ENCODE measurements at regions not wholly inside any gene's neighbourhood (a gene's known extent, or its start where the extent isn't known, plus 50 kb on each side); places are given as distances from the start of the nearest gene placed in this dataset.

DNA sequence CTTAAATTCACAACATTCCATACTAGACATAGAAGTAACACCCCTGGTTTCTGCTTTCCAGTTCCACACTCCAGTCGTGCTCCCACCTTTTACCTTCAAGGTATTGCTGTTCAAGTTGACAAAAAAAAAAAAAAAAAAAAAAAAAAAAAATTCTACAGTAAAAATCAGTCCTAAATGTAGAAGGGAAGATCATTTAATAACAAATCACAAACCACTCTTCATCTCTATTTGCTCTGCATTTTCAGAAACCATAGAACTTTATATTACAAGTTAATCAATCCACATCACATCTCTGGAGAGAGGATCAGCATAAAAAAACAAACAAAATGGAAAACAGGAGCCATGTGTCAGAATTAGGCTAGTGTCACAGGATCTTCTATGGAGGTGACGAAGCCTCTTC, 206.3 kb upstream of the KLF14 start:
- peak overlapping the region in 1 of 2 donors; percentile 85 for H3K4me3 Mint-ChIP-seq
- peak overlapping the region in 2 of 7 donors; percentile 93 to 95 for H3K27ac Mint-ChIP-seq
- DNase-seq: no peak
- Histone ChIP-seq H3K9ac (ENCODE audit: insufficient read depth, low read length, poor library complexity, severe bottlenecking) (no peak overlapping the region), H2AFZ (ENCODE audit: insufficient read depth, low read depth, low read length, poor library complexity, severe bottlenecking) (no peak overlapping the region), H3K9me3 (replicated peaks in 1 of 2; ENCODE audit: control insufficient read depth in 1 of 2, insufficient read depth in 1 of 2, low read length in 2 of 2) (no peaks in the 10 kb centered on the region), H3K4me3 (replicated peaks in 1 of 3; ENCODE audit: low read depth in 2 of 3, low read length in 3 of 3) (peak overlapping the region in 2 of 3 experiments; percentile 52 to 69), H3K4me1 (ENCODE audit: control insufficient read depth in 1 of 2, insufficient read depth in 2 of 2, low read length in 2 of 2) (peaks cover 5 to 19% of the 10 kb centered on the region in 2 donors), H4K20me1 (ENCODE audit: insufficient read depth, low read length) (peaks cover 5% of the 10 kb centered on the region), H3K79me2 (ENCODE audit: insufficient read depth, low read length) (peaks cover 8% of the 10 kb centered on the region), H3K27ac (ENCODE audit: low read depth in 1 of 2, low read length in 2 of 2) (no peak overlapping the region), H3K27me3 (ENCODE audit: control insufficient read depth in 2 of 2, insufficient read depth in 2 of 2, low read length in 2 of 2) (no peaks in the 10 kb centered on the region), H3K4me2 (replicated peaks; ENCODE audit: extremely low read depth, low read length, poor library complexity, severe bottlenecking) (peak overlapping the region; percentile 49), H3K36me3 (replicated peaks in 1 of 2; ENCODE audit: control insufficient read depth in 1 of 2, insufficient read depth in 2 of 2, low read length in 2 of 2) (peaks cover 0 to 12% of the 10 kb centered on the region in 2 donors)
- H3K27me3 Mint-ChIP-seq (ENCODE audit: low read depth in 3 of 3): peaks cover 0 to 2% (median 0%) of the 10 kb centered on the region in 3 donors
- no peaks in the 10 kb centered on the region for H3K9me3 Mint-ChIP-seq
- H3K36me3 Mint-ChIP-seq: peaks cover 30 to 51% of the 10 kb centered on the region in 2 donors
- WGBS (ENCODE audit: insufficient coverage): no CpG with 5 or more reads among the region's 2 CpGs
- intact Hi-C loops (cut with micrococcal nuclease): loop anchor here in 1 of 2 donors (5.0 kb wide), 1 partner anchor 38 kb away; no protein-coding TSS in a partner anchor
- TF ChIP-seq, protein P1, sequence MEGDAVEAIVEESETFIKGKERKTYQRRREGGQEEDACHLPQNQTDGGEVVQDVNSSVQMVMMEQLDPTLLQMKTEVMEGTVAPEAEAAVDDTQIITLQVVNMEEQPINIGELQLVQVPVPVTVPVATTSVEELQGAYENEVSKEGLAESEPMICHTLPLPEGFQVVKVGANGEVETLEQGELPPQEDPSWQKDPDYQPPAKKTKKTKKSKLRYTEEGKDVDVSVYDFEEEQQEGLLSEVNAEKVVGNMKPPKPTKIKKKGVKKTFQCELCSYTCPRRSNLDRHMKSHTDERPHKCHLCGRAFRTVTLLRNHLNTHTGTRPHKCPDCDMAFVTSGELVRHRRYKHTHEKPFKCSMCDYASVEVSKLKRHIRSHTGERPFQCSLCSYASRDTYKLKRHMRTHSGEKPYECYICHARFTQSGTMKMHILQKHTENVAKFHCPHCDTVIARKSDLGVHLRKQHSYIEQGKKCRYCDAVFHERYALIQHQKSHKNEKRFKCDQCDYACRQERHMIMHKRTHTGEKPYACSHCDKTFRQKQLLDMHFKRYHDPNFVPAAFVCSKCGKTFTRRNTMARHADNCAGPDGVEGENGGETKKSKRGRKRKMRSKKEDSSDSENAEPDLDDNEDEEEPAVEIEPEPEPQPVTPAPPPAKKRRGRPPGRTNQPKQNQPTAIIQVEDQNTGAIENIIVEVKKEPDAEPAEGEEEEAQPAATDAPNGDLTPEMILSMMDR (IDR thresholded peaks at IDR 0.05): no peak
- peaks cover 32% of the 10 kb centered on the region for H3K4me1 Mint-ChIP-seq

DNA sequence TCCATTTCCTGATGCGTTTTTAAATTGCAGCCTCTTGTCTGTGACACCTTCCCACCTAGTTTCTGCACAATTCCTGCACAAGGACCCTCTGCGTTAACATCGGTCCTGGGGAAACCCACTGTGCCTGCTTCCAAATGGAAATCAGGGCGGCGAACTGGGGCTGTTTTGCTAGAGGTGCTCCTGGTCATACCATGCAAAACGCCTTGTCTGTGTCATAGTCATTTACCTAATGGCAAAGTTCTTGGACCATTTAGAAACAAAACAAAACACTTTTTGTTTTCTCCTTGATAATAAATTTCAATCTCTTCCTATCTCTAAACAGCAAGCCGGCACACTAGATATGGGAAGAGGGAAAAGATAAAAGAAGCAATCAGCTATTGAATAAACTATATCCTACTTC, 206.9 kb upstream of the KLF14 start:
- peaks cover 5% of the 10 kb centered on the region for H4K20me1 ChIP-seq (ENCODE audit: insufficient read depth, low read length)
- H3K36me3 ChIP-seq (replicated peaks in 1 of 2; ENCODE audit: control insufficient read depth in 1 of 2, insufficient read depth in 2 of 2, low read length in 2 of 2): peaks cover 0 to 11% of the 10 kb centered on the region in 2 donors
- peak overlapping the region; percentile 25 to 69 (median 52) for H3K4me3 ChIP-seq (replicated peaks in 1 of 3; ENCODE audit: low read depth in 2 of 3, low read length in 3 of 3)
- H3K27me3 ChIP-seq (ENCODE audit: control insufficient read depth in 2 of 2, insufficient read depth in 2 of 2, low read length in 2 of 2): no peaks in the 10 kb centered on the region
- no peaks in the 10 kb centered on the region for H3K9me3 ChIP-seq (replicated peaks in 1 of 2; ENCODE audit: control insufficient read depth in 1 of 2, insufficient read depth in 1 of 2, low read length in 2 of 2)
- H3K36me3 Mint-ChIP-seq: peaks cover 30 to 52% of the 10 kb centered on the region in 2 donors
- no peak for DNase-seq
- H3K27ac ChIP-seq (ENCODE audit: low read depth in 1 of 2, low read length in 2 of 2): peak overlapping the region in 1 of 2 donors; percentile 94
- H3K4me2 ChIP-seq (replicated peaks; ENCODE audit: extremely low read depth, low read length, poor library complexity, severe bottlenecking): peak overlapping the region; percentile 49
- H3K4me1 ChIP-seq (ENCODE audit: control insufficient read depth in 1 of 2, insufficient read depth in 2 of 2, low read length in 2 of 2): peaks cover 5 to 19% of the 10 kb centered on the region in 2 donors
- H3K9ac ChIP-seq (ENCODE audit: insufficient read depth, low read length, poor library complexity, severe bottlenecking): peak overlapping the region; percentile 47
- intact Hi-C loops (cut with micrococcal nuclease): loop anchor here in 1 of 2 donors (5.0 kb wide), 1 partner anchor 39 kb away; no protein-coding TSS in a partner anchor
- no peaks in the 10 kb centered on the region for H3K9me3 Mint-ChIP-seq
- TF ChIP-seq, protein P1 (IDR thresholded peaks at IDR 0.05): no peak
- no peak overlapping the region for H2AFZ ChIP-seq (ENCODE audit: insufficient read depth, low read depth, low read length, poor library complexity, severe bottlenecking)
- 91% methylated on average over 4 of the region's 7 CpGs for WGBS (ENCODE audit: insufficient coverage)
- peaks cover 0 to 2% (median 0%) of the 10 kb centered on the region in 3 donors for H3K27me3 Mint-ChIP-seq (ENCODE audit: low read depth in 3 of 3)
- peak overlapping the region; percentile 84 to 85 for H3K4me3 Mint-ChIP-seq
- H3K27ac Mint-ChIP-seq: peak overlapping the region; percentile 50 to 95 (median 90)
- H3K79me2 ChIP-seq (ENCODE audit: insufficient read depth, low read length): peaks cover 8% of the 10 kb centered on the region
- peaks cover 35% of the 10 kb centered on the region for H3K4me1 Mint-ChIP-seq

All from CD14-positive monocyte (primary cell).